ENCODE measurements at regions not wholly inside any gene's neighbourhood (a gene's known extent, or its start where the extent isn't known, plus 50 kb on each side); places are given as distances from the start of the nearest gene placed in this dataset.

DNA sequence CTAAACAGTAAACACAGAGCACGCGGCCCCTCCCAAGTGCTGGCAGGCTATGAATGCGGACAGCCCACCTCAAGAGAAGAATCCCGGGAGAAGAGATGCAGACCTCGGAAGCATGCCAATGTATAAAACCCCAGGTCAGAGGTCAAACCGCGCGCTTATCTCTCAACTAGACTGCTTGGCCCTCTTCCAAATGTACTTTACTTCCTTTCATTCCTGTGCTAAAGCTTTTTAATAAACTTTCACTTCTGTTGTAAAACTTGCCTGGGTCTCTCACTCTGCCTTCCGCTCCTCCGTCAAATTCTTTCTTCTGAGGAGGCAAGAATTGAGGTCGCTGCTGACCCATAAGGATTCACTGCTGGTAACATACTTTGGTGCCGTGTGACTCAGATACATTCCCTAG, 216.0 kb downstream of the S1PR1 start:
- H2BK120ac ChIP-seq (replicated peaks; ENCODE audit: low read depth, low read length): no peak overlapping the region
- no peak overlapping the region for H4K5ac ChIP-seq (ENCODE audit: insufficient read length, low read depth, low read length)
- FAIRE-seq (no peak), DNase-seq (ENCODE audit: low read depth in 1 of 2, low spot score in 2 of 2) (no peak)
- no peaks in the 10 kb centered on the region for H3K4me1 ChIP-seq (replicated peaks in 1 of 4; ENCODE audit: control insufficient read depth in 3 of 4, insufficient read depth in 4 of 4, low read length in 3 of 4)
- H4K20me1 ChIP-seq (replicated peaks in 1 of 2; ENCODE audit: control insufficient read depth in 1 of 2, insufficient read depth in 2 of 2, low read length in 2 of 2): no peaks in the 10 kb centered on the region
- no peak overlapping the region for H2BK20ac ChIP-seq (ENCODE audit: low read length)
- ChIA-PET CTCF (ENCODE audit: partially characterized antibody) (interaction anchor here (0.5 to 3.1 kb wide), 7 partner anchors 11 to 164 kb away, joined by 3 to 16 read pairs (median 4); no protein-coding TSS in a partner anchor), POLR2A (ENCODE audit: partially characterized antibody) (no interaction called here)
- H3K27ac ChIP-seq (ENCODE audit: low read depth, low read length): no peak overlapping the region
- no peak overlapping the region for H3K23ac ChIP-seq (ENCODE audit: insufficient read length)
- no peaks in the 10 kb centered on the region for H3K36me3 ChIP-seq (ENCODE audit: control insufficient read depth in 2 of 4, insufficient read depth in 4 of 4, low read length in 3 of 4)
- no peaks in the 10 kb centered on the region for H3K9me3 ChIP-seq (ENCODE audit: insufficient read depth in 2 of 2, low read depth in 1 of 2, low read length in 1 of 2)
- H3K79me2 ChIP-seq (ENCODE audit: control insufficient read depth in 1 of 2, insufficient read depth in 2 of 2, low read length in 2 of 2): no peaks in the 10 kb centered on the region
- no peaks in the 10 kb centered on the region for H3K27me3 ChIP-seq (replicated peaks in 1 of 4; ENCODE audit: control insufficient read depth in 3 of 4, extremely low read depth in 1 of 4, insufficient read depth in 3 of 4, low read length in 3 of 4)
- H2BK5ac ChIP-seq (ENCODE audit: low read depth, low read length): no peak overlapping the region
- 0 out of 2 replicates have a peak, but pooled peaks cover 1% of the 10 kb centered on the region for H3K23me2 ChIP-seq (ENCODE audit: low read depth, low read length)
- H4K91ac ChIP-seq (replicated peaks; ENCODE audit: insufficient read length, low read length): no peak overlapping the region
- no peak overlapping the region for H2BK15ac ChIP-seq (ENCODE audit: low read length)
- H3K18ac ChIP-seq (ENCODE audit: extremely low read depth, low read length): no peak overlapping the region
- H3K4ac ChIP-seq (replicated peaks; ENCODE audit: insufficient read length, low read depth, low read length): no peak overlapping the region
- H2BK12ac ChIP-seq (ENCODE audit: low read depth, low read length): no peak overlapping the region
- H3K14ac ChIP-seq (ENCODE audit: insufficient read length): no peak overlapping the region
- H4K8ac ChIP-seq (ENCODE audit: extremely low read depth, insufficient read depth, low read length): no peak overlapping the region
- no peak overlapping the region for H2AFZ ChIP-seq (ENCODE audit: low read length)
- no peak overlapping the region for H3K9ac ChIP-seq (replicated peaks in 1 of 4; ENCODE audit: extremely low read depth in 1 of 4, low read depth in 3 of 4, low read length in 3 of 4)
- H3K4me3 ChIP-seq (ENCODE audit: extremely low read depth in 1 of 4, insufficient read depth in 2 of 4, low read depth in 3 of 4, low read length in 4 of 4): no peak overlapping the region
- no peak overlapping the region for H3K56ac ChIP-seq (replicated peaks; ENCODE audit: insufficient read length, low read depth, low read length)
- no peak overlapping the region for H3K4me2 ChIP-seq (ENCODE audit: insufficient read depth in 1 of 2, low read depth in 2 of 2, low read length in 2 of 2)
- no peaks in the 10 kb centered on the region for H3K79me1 ChIP-seq (ENCODE audit: low read depth, low read length)
- no peak overlapping the region for H2AK5ac ChIP-seq (ENCODE audit: low read depth, low read length)
- 90% methylated on average over 12 of the region's 12 CpGs; no CpG with 5 or more reads in 1 of the 2 experiments for WGBS, 2 experiments (ENCODE audit: extremely low coverage in 1 of 2, insufficient coverage in 1 of 2, insufficient read length in 1 of 2, insufficient replicate concordance in 2 of 2, low coverage in 1 of 2, low lambda C conversion rate in 2 of 2, missing lambda C conversion rate in 1 of 2)
- TF ChIP-seq, protein P1, sequence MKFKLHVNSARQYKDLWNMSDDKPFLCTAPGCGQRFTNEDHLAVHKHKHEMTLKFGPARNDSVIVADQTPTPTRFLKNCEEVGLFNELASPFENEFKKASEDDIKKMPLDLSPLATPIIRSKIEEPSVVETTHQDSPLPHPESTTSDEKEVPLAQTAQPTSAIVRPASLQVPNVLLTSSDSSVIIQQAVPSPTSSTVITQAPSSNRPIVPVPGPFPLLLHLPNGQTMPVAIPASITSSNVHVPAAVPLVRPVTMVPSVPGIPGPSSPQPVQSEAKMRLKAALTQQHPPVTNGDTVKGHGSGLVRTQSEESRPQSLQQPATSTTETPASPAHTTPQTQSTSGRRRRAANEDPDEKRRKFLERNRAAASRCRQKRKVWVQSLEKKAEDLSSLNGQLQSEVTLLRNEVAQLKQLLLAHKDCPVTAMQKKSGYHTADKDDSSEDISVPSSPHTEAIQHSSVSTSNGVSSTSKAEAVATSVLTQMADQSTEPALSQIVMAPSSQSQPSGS (IDR thresholded peaks at IDR 0.05; ENCODE audit: low read length): no peak
- no peak for TF ChIP-seq TEAD4 (IDR thresholded peaks at IDR 0.05; ENCODE audit: low read depth, low read length)
- TF ChIP-seq RNF2 (IDR thresholded peaks at IDR 0.05; ENCODE audit: borderline replicate concordance, low read depth, low read length, missing control alignments, poor library complexity, severe bottlenecking): no peak
- TF ChIP-seq BCL11A (IDR thresholded peaks at IDR 0.05; ENCODE audit: low read depth in 2 of 2, low read length in 2 of 2): no peak
- no peak for TF ChIP-seq ZNF274 (IDR thresholded peaks at IDR 0.05; ENCODE audit: borderline replicate concordance, extremely low read depth, low read length)
- no peak for TF ChIP-seq CHD2 (IDR thresholded peaks at IDR 0.05; ENCODE audit: low read length)
- TF ChIP-seq GTF2F1 (IDR thresholded peaks at IDR 0.05; ENCODE audit: borderline replicate concordance, low read depth, low read length): no peak
- no peak for TF ChIP-seq SIX5 (IDR thresholded peaks at IDR 0.05; ENCODE audit: low read depth, low read length)
- no peak for TF ChIP-seq NANOG (IDR thresholded peaks at IDR 0.05; ENCODE audit: insufficient read depth, low read depth, low read length, poor library complexity, severe bottlenecking)
- TF ChIP-seq EGR1 (IDR thresholded peaks at IDR 0.05; ENCODE audit: borderline replicate concordance, low read depth, low read length): no peak
